ENCODE measurements at regions not wholly inside any gene's neighbourhood (a gene's known extent, or its start where the extent isn't known, plus 50 kb on each side); places are given as distances from the start of the nearest gene placed in this dataset.
"Not testable (repeated sequence)": the region's sequence is repeated elsewhere in the genome, so short reads cannot be mapped to it uniquely, and the experiment has no call there.

- CTCF ChIA-PET: no interaction called here
Measured at GRCh38 chr5:17020678-17021601, 84.9 kb upstream of the MYO10 start.

GRCh38 chr5:17021602-17021932 is 85.5 kb upstream of the MYO10 start:
- Mint-ChIP-seq H3K27ac (no peak overlapping the region), H3K4me3 (no peak overlapping the region), H3K9me3 (no peaks in the 10 kb centered on the region), H3K27me3 (no peaks in the 10 kb centered on the region), H3K36me3 (no peaks in the 10 kb centered on the region), H3K4me1 (no peaks in the 10 kb centered on the region)
- CTCF ChIA-PET: no interaction called here
- no peak for DNase-seq

More at GRCh38 chr5:17020678-17021601, 84.9 kb upstream of the MYO10 start:
- no peak overlapping the region for H3K4me3 Mint-ChIP-seq
- no peaks in the 10 kb centered on the region for H3K9me3 Mint-ChIP-seq
- no peaks in the 10 kb centered on the region for H3K36me3 Mint-ChIP-seq
- H3K27me3 Mint-ChIP-seq: no peaks in the 10 kb centered on the region
- H3K27ac Mint-ChIP-seq: no peak overlapping the region
- DNase-seq: no peak
- no peaks in the 10 kb centered on the region for H3K4me1 Mint-ChIP-seq

GRCh38 chr5:17022296-17022695 is 86.2 kb upstream of the MYO10 start:
- Mint-ChIP-seq H3K4me3 (no peak overlapping the region), H3K4me1 (no peaks in the 10 kb centered on the region), H3K9me3 (no peaks in the 10 kb centered on the region), H3K27ac (no peak overlapping the region), H3K27me3 (no peaks in the 10 kb centered on the region), H3K36me3 (no peaks in the 10 kb centered on the region)
- no peak for DNase-seq
- CTCF ChIA-PET: no interaction called here

- no peaks in the 10 kb centered on the region for H3K4me1 Mint-ChIP-seq
- no peaks in the 10 kb centered on the region for H3K36me3 Mint-ChIP-seq
- no peak overlapping the region for H3K4me3 Mint-ChIP-seq
- H3K27me3 Mint-ChIP-seq: no peaks in the 10 kb centered on the region
- no peak overlapping the region for H3K27ac Mint-ChIP-seq
- no peak for DNase-seq
- CTCF ChIA-PET: no interaction called here
- no peaks in the 10 kb centered on the region for H3K9me3 Mint-ChIP-seq
Measured at GRCh38 chr5:17024686-17025180, 88.6 kb upstream of the MYO10 start.

GRCh38 chr5:17031659-17032277 is 95.7 kb upstream of the MYO10 start:
- H3K4me3 Mint-ChIP-seq, DNase-seq, H3K27me3 Mint-ChIP-seq, CTCF ChIA-PET, H3K27ac Mint-ChIP-seq, H3K9me3 Mint-ChIP-seq, H3K36me3 Mint-ChIP-seq, H3K4me1 Mint-ChIP-seq: not testable (repeated sequence)

- H3K4me1 Mint-ChIP-seq, H3K36me3 Mint-ChIP-seq, H3K4me3 Mint-ChIP-seq, H3K9me3 Mint-ChIP-seq, H3K27me3 Mint-ChIP-seq, CTCF ChIA-PET, DNase-seq, H3K27ac Mint-ChIP-seq: not testable (repeated sequence)
Measured at GRCh38 chr5:17032314-17032985, 96.4 kb upstream of the MYO10 start.

- DNase-seq, CTCF ChIA-PET, H3K4me3 Mint-ChIP-seq, H3K27ac Mint-ChIP-seq, H3K27me3 Mint-ChIP-seq, H3K36me3 Mint-ChIP-seq, H3K4me1 Mint-ChIP-seq: not testable (repeated sequence)
- H3K9me3 Mint-ChIP-seq: peaks cover 10% of the 10 kb centered on the region
Measured at GRCh38 chr5:17034992-17035391, 98.9 kb upstream of the MYO10 start.

GRCh38 chr5:17037751-17038150 is 101.7 kb upstream of the MYO10 start:
- no peak overlapping the region for H3K4me3 Mint-ChIP-seq
- no peaks in the 10 kb centered on the region for H3K4me1 Mint-ChIP-seq
- DNase-seq: no peak
- CTCF ChIA-PET: no interaction called here
- H3K9me3 Mint-ChIP-seq: peaks cover 7% of the 10 kb centered on the region
- no peaks in the 10 kb centered on the region for H3K27me3 Mint-ChIP-seq
- H3K27ac Mint-ChIP-seq: no peak overlapping the region
- H3K36me3 Mint-ChIP-seq: no peaks in the 10 kb centered on the region

GRCh38 chr5:17039170-17039569 is 103.1 kb upstream of the MYO10 start:
- H3K4me3 Mint-ChIP-seq: no peak overlapping the region
- H3K27me3 Mint-ChIP-seq: no peaks in the 10 kb centered on the region
- DNase-seq: no peak
- CTCF ChIA-PET: interaction anchor here (1.5 kb wide), 1 partner anchor 93 kb away, joined by 3 read pairs; no protein-coding TSS in a partner anchor
- H3K36me3 Mint-ChIP-seq: no peaks in the 10 kb centered on the region
- peaks cover 5% of the 10 kb centered on the region for H3K9me3 Mint-ChIP-seq
- no peaks in the 10 kb centered on the region for H3K4me1 Mint-ChIP-seq
- no peak overlapping the region for H3K27ac Mint-ChIP-seq

GRCh38 chr5:17042041-17042440 is 106.0 kb upstream of the MYO10 start:
- CTCF ChIA-PET: no interaction called here
- Mint-ChIP-seq H3K4me1 (no peaks in the 10 kb centered on the region), H3K4me3 (no peak overlapping the region), H3K9me3 (peaks cover 5% of the 10 kb centered on the region), H3K27me3 (no peaks in the 10 kb centered on the region), H3K27ac (no peak overlapping the region), H3K36me3 (no peaks in the 10 kb centered on the region)
- no peak for DNase-seq

- H3K27me3 Mint-ChIP-seq: no peaks in the 10 kb centered on the region
- peaks cover 2% of the 10 kb centered on the region for H3K9me3 Mint-ChIP-seq
- DNase-seq: no peak
- H3K27ac Mint-ChIP-seq: no peak overlapping the region
- no peaks in the 10 kb centered on the region for H3K36me3 Mint-ChIP-seq
- H3K4me1 Mint-ChIP-seq: no peaks in the 10 kb centered on the region
- CTCF ChIA-PET: no interaction called here
- H3K4me3 Mint-ChIP-seq: no peak overlapping the region
Measured at GRCh38 chr5:17046320-17046719, 110.2 kb upstream of the MYO10 start.

GRCh38 chr5:17050236-17050635 is 114.1 kb upstream of the MYO10 start:
- DNase-seq: no peak
- H3K4me1 Mint-ChIP-seq: no peaks in the 10 kb centered on the region
- no peaks in the 10 kb centered on the region for H3K9me3 Mint-ChIP-seq
- CTCF ChIA-PET: no interaction called here
- no peaks in the 10 kb centered on the region for H3K27me3 Mint-ChIP-seq
- no peak overlapping the region for H3K27ac Mint-ChIP-seq
- H3K4me3 Mint-ChIP-seq: no peak overlapping the region
- no peaks in the 10 kb centered on the region for H3K36me3 Mint-ChIP-seq

GRCh38 chr5:17054911-17055310 is 118.8 kb upstream of the MYO10 start:
- H3K27ac Mint-ChIP-seq: no peak overlapping the region
- H3K4me3 Mint-ChIP-seq: no peak overlapping the region
- H3K27me3 Mint-ChIP-seq: no peaks in the 10 kb centered on the region
- H3K9me3 Mint-ChIP-seq: no peaks in the 10 kb centered on the region
- no peak for DNase-seq
- CTCF ChIA-PET: no interaction called here
- no peaks in the 10 kb centered on the region for H3K36me3 Mint-ChIP-seq
- H3K4me1 Mint-ChIP-seq: no peaks in the 10 kb centered on the region

GRCh38 chr5:17056141-17056631 is 120.1 kb upstream of the MYO10 start:
- no peaks in the 10 kb centered on the region for H3K36me3 Mint-ChIP-seq
- CTCF ChIA-PET: no interaction called here
- H3K27me3 Mint-ChIP-seq: no peaks in the 10 kb centered on the region
- H3K4me3 Mint-ChIP-seq: no peak overlapping the region
- no peaks in the 10 kb centered on the region for H3K9me3 Mint-ChIP-seq
- no peak overlapping the region for H3K27ac Mint-ChIP-seq
- no peaks in the 10 kb centered on the region for H3K4me1 Mint-ChIP-seq
- no peak for DNase-seq

Measured in activated naive CD4-positive, alpha-beta T cell treated with anti-CD3 and anti-CD28 coated beads, Interleukin-2, amount 10 ng/mL, durations not matched to agents 7 days and 5 days (primary cell).